ENCODE measurements at regions not wholly inside any gene's neighbourhood (a gene's known extent, or its start where the extent isn't known, plus 50 kb on each side); places are given as distances from the start of the nearest gene placed in this dataset.

DNA sequence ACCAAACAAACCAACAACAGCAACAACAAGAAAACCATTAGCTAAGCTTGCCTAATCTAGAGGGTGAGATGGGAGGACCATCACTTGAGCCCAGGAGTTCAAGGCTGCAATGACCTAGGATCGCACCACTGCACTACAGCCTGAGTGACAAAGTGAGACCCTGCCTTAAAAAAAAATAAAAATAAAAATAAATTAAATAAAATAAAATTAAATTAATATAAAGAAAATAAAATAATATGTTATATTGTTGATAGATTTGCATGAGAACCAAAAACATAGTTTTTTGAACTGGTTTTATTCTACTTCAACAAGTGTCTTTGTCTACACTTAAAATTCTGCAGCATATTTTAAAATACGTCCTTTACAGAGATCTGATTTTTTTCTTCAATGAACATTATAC is 2683.1 kb downstream of the ARAP2 start:
- TF ChIP-seq GATA3 (IDR thresholded peaks at IDR 0.05; ENCODE audit: low read depth, low read length) (no peak), GATA2 (IDR thresholded peaks at IDR 0.05; ENCODE audit: low read depth, low read length) (no peak)

All from SH-SY5Y (cell line).